ENCODE measurements at regions not wholly inside any gene's neighbourhood (a gene's known extent, or its start where the extent isn't known, plus 50 kb on each side); places are given as distances from the start of the nearest gene placed in this dataset.

DNA sequence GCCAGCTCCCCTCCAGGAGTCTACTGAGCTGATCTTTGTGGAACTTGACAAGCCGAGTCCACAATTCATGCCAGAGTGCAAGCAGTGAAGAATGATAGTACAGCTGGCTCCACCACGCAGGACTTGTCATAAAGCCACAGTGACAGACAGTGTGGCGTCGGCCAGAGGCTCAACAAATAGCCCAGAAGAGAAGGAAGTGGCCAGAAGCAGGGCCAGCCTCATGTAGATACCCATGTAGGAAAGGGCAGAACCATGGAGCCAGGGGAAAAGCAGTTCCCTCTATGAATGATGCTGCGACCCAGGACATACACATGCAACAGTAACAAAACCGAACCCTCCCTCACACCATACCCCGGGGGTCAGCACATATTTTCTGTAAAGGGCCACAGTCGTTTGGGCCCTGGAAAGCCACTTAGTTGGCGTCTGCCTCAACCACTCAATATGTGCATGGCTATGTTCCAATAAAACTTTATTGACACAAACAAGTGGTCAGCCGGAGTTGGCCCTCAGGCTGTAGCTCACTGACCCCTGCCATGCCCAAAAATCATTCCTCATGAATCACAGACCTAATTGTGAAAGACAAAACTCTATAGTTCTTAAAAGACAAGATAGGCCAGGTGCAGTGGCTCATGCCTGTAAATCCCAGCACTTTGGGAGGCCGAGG is 161.4 kb downstream of the BRD1 start:
- no peak for TF ChIP-seq CTCF (conservative IDR thresholded peaks at IDR 0.05)

GRCh38 chr22:49664891-49665290 is 162.8 kb downstream of the BRD1 start:
- peak overlapping the region; percentile 37; the same call in 1 of the 2 replicates for H3K27ac ChIP-seq
- no peak for TF ChIP-seq CTCF (conservative IDR thresholded peaks at IDR 0.05)

More for the DNA sequence above, 161.4 kb downstream of the BRD1 start:
- H3K27ac ChIP-seq: no peak overlapping the region

DNA sequence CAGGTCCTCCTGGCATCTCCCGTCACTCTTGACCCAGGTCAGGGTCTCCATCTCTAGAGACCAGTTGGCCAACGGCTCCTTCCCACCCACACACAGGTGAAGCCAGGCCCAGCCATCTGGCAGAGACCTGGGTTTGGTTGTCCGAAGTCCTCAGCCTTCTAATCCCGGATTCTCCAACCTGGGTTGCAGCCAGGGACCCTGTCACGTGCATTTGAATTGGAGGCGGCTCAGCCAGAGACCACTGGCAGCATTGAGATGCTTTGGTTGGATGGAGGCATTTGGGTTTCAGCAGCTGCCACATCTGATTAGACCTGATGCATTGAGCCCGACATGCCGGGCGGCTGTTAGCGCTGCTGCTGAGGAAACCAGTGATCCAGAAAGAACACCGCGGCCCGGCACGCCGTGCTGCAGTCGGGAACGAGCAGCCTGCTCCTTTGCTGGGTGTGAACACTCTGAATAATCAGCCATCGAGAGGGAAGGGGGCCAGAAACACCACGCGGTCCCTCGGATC is 163.2 kb downstream of the BRD1 start:
- TF ChIP-seq CTCF (conservative IDR thresholded peaks at IDR 0.05): no peak
- peak overlapping the region; percentile 37; the same call in 1 of the 2 replicates for H3K27ac ChIP-seq

- TF ChIP-seq CTCF (conservative IDR thresholded peaks at IDR 0.05): no peak
Measured at GRCh38 chr22:49663823-49664222, 163.8 kb downstream of the BRD1 start.

DNA sequence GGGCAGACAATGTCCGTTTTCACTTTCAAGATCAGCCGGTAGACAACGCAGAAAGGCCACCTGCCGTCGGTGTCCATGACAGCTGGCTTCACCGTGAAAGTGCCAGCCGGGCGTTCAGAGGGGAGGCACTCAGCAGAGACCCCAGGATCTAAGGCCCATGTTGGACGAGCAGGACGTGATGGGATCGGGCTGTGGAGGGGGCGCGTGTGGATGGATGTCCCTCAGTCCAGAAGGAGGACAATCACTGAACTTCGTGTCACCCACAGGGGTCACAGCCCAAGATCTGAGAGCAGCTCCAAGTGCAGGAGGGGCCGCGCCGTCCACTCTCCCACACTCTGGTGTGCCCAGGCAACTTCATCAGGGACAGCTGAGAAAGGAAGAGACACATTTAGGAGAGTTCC is 164.4 kb downstream of the BRD1 start:
- H3K27ac ChIP-seq: no peak overlapping the region
- no peak for TF ChIP-seq CTCF (conservative IDR thresholded peaks at IDR 0.05)

More at GRCh38 chr22:49663823-49664222, 163.8 kb downstream of the BRD1 start:
- no peak overlapping the region for H3K27ac ChIP-seq

- no peak for TF ChIP-seq CTCF (conservative IDR thresholded peaks at IDR 0.05)
- no peak overlapping the region for H3K27ac ChIP-seq
Measured at GRCh38 chr22:49662681-49663080, 165.0 kb downstream of the BRD1 start.

DNA sequence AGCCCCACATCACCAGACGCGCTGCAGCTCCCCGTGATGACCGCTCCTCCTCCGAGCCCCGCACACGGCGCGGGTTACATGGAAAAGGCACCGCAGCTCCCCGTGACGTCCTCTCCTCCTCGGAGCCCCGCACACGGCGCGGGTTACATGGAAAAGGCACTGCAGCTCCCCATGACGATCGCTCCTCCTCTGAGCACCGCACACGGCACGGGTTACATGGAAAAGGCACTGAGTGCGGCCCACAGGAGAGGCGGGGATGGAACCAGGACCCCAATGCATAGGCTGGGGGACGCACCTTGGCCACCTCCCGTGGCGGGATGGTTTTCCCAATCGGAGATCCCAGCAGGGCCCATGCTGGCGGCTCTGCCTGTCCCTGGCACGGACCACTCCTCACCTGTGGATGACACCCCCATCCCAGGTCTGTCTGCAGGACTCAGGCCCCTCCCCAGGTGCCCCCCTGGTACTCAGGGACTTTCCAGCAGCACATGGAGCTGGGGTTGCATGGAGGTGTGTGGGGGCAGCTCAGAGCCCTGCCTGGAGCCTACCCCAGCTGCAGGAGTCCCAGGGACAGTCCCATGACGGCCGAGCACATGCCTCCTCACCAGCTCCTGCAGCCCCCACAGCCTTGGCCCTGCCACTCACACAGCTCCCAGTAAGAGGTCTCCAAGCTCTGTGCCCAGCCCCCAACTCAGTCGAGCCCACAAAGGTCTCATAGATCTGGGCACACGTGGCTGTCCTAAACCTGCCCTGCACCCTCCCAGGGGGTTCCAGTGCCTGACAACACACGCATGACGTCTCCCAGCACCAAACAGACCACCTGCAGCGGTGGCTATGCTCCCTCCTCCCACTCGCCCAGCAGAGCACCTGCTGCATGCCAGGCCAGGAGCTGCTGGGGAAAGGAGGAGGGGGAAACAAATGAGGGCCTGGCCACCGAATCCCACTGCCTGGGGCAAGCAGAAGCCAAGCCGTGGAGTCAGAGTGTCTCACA is 166.6 kb downstream of the BRD1 start:
- TF ChIP-seq CTCF (conservative IDR thresholded peaks at IDR 0.05): no peak
- H3K27ac ChIP-seq: no peak overlapping the region

Data from VCaP (cell line).